IMR-90 (cell line): ENCODE measurements at regions not wholly inside any gene's neighbourhood (a gene's known extent, or its start where the extent isn't known, plus 50 kb on each side); places are given as distances from the start of the nearest gene placed in this dataset.

Source experiments
- MAZ ChIP-seq: IDR thresholded peaks from 2 replicates; pipeline ENCODE4 v1.6.1; 2012; ENCODE audit warnings: low read depth, mild to moderate bottlenecking, low read length, improper control_type of control experiment, moderate library complexity, borderline replicate concordance
- USF2 ChIP-seq: fragments of 150-350 bp; IDR thresholded peaks from 2 replicates; pipeline ENCODE4 v1.6.1; 2017; ENCODE audit warnings: mild to moderate bottlenecking, antibody characterized with exemption, low read length, low read depth

- no peak; the same call in 1 of the 2 replicates for TF ChIP-seq USF2
- peak; percentile 32; the same call in 1 of the 2 replicates for TF ChIP-seq MAZ
These were observed 104.9 kb upstream of the TMPRSS2 start (continued) for GRCh38 chr21:41612674-41613532.
